ENCODE measurements at regions not wholly inside any gene's neighbourhood (a gene's known extent, or its start where the extent isn't known, plus 50 kb on each side); places are given as distances from the start of the nearest gene placed in this dataset.

GRCh38 chr22:48651036-48651890 lies 1176.4 kb downstream of the BRD1 start:
- H3K27ac ChIP-seq (ENCODE audit: low read length), result no peak overlapping the region
- ATAC-seq (no peak), DNase-seq (ENCODE audit: low read depth, low spot score) (no peak)
- H3K27me3 ChIP-seq (ENCODE audit: control insufficient read depth, insufficient read depth, low read length), result no peaks in the 10 kb centered on the region; the same call in 1 of the 2 replicates
- ChIA-PET POLR2A (no interaction called here), CTCF (no interaction called here)
- H3K9me3 ChIP-seq (ENCODE audit: control insufficient read depth, insufficient read depth, low read depth, low read length), result no peaks in the 10 kb centered on the region
- no peak for TF ChIP-seq POLR2AphosphoS5 (IDR thresholded peaks at IDR 0.05; ENCODE audit: low read depth, low read length)
- TF ChIP-seq REST (IDR thresholded peaks at IDR 0.05; ENCODE audit: insufficient read depth in 1 of 2, low read depth in 2 of 2, low read length in 1 of 2), result no peak
- TF ChIP-seq CTCF (IDR thresholded peaks at IDR 0.05), result no peak
- no peak for TF ChIP-seq TCF7L2 (IDR thresholded peaks at IDR 0.05; ENCODE audit: low read depth, low read length)
- TF ChIP-seq SIN3A (IDR thresholded peaks at IDR 0.05; ENCODE audit: borderline replicate concordance, insufficient read depth, low read depth, low read length), result no peak
- no peak overlapping the region for H3K4me3 ChIP-seq (ENCODE audit: low read depth in 2 of 2, low read length in 2 of 2)
- H3K36me3 ChIP-seq (ENCODE audit: control insufficient read depth, insufficient read depth, low read length), result no peaks in the 10 kb centered on the region
- intact Hi-C loops (cut with micrococcal nuclease; ENCODE audit: unreplicated experiment), result no loop called here
- H3K4me1 ChIP-seq (ENCODE audit: control insufficient read depth, insufficient read depth, low read length), result no peaks in the 10 kb centered on the region
- no TSS peak for BruUV-seq (replicated peaks)
- in situ Hi-C loops (cut with HindIII; ENCODE audit: low pct_unique_long_range_greater_than_20kb, low sequenced_read_pairs), result no loop called here

- intact Hi-C loops (cut with micrococcal nuclease; ENCODE audit: unreplicated experiment), result no loop called here
- ChIA-PET CTCF (no interaction called here), POLR2A (no interaction called here)
- TF ChIP-seq POLR2AphosphoS5 (IDR thresholded peaks at IDR 0.05; ENCODE audit: low read depth, low read length), result no peak
- TF ChIP-seq CTCF (IDR thresholded peaks at IDR 0.05), result no peak
- no peak for TF ChIP-seq SIN3A (IDR thresholded peaks at IDR 0.05; ENCODE audit: borderline replicate concordance, insufficient read depth, low read depth, low read length)
- no peak for TF ChIP-seq REST (IDR thresholded peaks at IDR 0.05; ENCODE audit: insufficient read depth in 1 of 2, low read depth in 2 of 2, low read length in 1 of 2)
- TF ChIP-seq TCF7L2 (IDR thresholded peaks at IDR 0.05; ENCODE audit: low read depth, low read length), result no peak
- no TSS peak for BruUV-seq (replicated peaks)
- Histone ChIP-seq H3K9me3 (ENCODE audit: control insufficient read depth, insufficient read depth, low read depth, low read length) (no peaks in the 10 kb centered on the region), H3K36me3 (ENCODE audit: control insufficient read depth, insufficient read depth, low read length) (no peaks in the 10 kb centered on the region), H3K4me1 (ENCODE audit: control insufficient read depth, insufficient read depth, low read length) (no peaks in the 10 kb centered on the region), H3K4me3 (ENCODE audit: low read depth in 2 of 2, low read length in 2 of 2) (no peak overlapping the region), H3K27ac (ENCODE audit: low read length) (no peak overlapping the region), H3K27me3 (ENCODE audit: control insufficient read depth, insufficient read depth, low read length) (no peaks in the 10 kb centered on the region; the same call in 1 of the 2 replicates)
- DNase-seq (ENCODE audit: low read depth, low spot score) (no peak), ATAC-seq (no peak)
- in situ Hi-C loops (cut with HindIII; ENCODE audit: low pct_unique_long_range_greater_than_20kb, low sequenced_read_pairs), result no loop called here
Measured at GRCh38 chr22:48650323-48651035, 1177.2 kb downstream of the BRD1 start.

Data from Panc1 (cell line).